ENCODE measurements at regions not wholly inside any gene's neighbourhood (a gene's known extent, or its start where the extent isn't known, plus 50 kb on each side); places are given as distances from the start of the nearest gene placed in this dataset.

GRCh38 chr5:125310749-125311148 lies 564.3 kb upstream of the ZNF608 start:
- no peak for DNase-seq

- DNase-seq: no peak
Measured at GRCh38 chr5:125311743-125312142, 565.3 kb upstream of the ZNF608 start.

GRCh38 chr5:125313555-125313954 lies 567.1 kb upstream of the ZNF608 start:
- no peak for DNase-seq

- no peak for DNase-seq
Measured at GRCh38 chr5:125315306-125315705, 568.9 kb upstream of the ZNF608 start.

GRCh38 chr5:125316391-125316790 lies 570.0 kb upstream of the ZNF608 start:
- no peak for DNase-seq

- peak; percentile 100 for DNase-seq
Measured at GRCh38 chr5:125316915-125317535, 570.6 kb upstream of the ZNF608 start.

GRCh38 chr5:125317536-125317995 lies 571.1 kb upstream of the ZNF608 start:
- DNase-seq: peak; percentile 100

GRCh38 chr5:125321654-125322053 lies 575.2 kb upstream of the ZNF608 start:
- DNase-seq: no peak

GRCh38 chr5:125323613-125324012 lies 577.2 kb upstream of the ZNF608 start:
- no peak for DNase-seq

GRCh38 chr5:125325488-125326149 lies 579.2 kb upstream of the ZNF608 start:
- DNase-seq: no peak

GRCh38 chr5:125326150-125326510 lies 579.7 kb upstream of the ZNF608 start:
- peak; percentile 95 for DNase-seq

- DNase-seq: no peak
Measured at GRCh38 chr5:125327676-125328075, 581.2 kb upstream of the ZNF608 start.

GRCh38 chr5:125331987-125332598 lies 585.7 kb upstream of the ZNF608 start:
- DNase-seq: no peak

- no peak for DNase-seq
Measured at GRCh38 chr5:125333416-125333815, 587.0 kb upstream of the ZNF608 start.

GRCh38 chr5:125336401-125336800 lies 590.0 kb upstream of the ZNF608 start:
- no peak for DNase-seq

- DNase-seq: no peak
Measured at GRCh38 chr5:125337294-125337693, 590.9 kb upstream of the ZNF608 start.

GRCh38 chr5:125338440-125339174 lies 592.2 kb upstream of the ZNF608 start:
- no peak for DNase-seq

GRCh38 chr5:125341436-125341835 lies 595.0 kb upstream of the ZNF608 start:
- no peak for DNase-seq

GRCh38 chr5:125343015-125343414 lies 596.6 kb upstream of the ZNF608 start:
- DNase-seq: no peak

- DNase-seq: no peak
Measured at GRCh38 chr5:125346316-125346715, 599.9 kb upstream of the ZNF608 start.

- DNase-seq: no peak
Measured at GRCh38 chr5:125348221-125348692, 601.8 kb upstream of the ZNF608 start.

GRCh38 chr5:125348936-125349831 lies 602.7 kb upstream of the ZNF608 start:
- DNase-seq: no peak
